Neuronal stem cell (in vitro differentiated cells): ENCODE measurements at regions not wholly inside any gene's neighbourhood (a gene's known extent, or its start where the extent isn't known, plus 50 kb on each side); places are given as distances from the start of the nearest gene placed in this dataset.

ENCODE experiments used
- DNase-seq: peaks from one replicate; pipeline ENCODE4 v3.0.0-alpha.2; 2013; ENCODE audit warnings: low spot score
- H2AFZ ChIP-seq: one replicate; pipeline ENCODE4 v1.6.1; 2013; ENCODE audit warnings: mild to moderate bottlenecking, low read length, inconsistent platforms
- H2AK5ac ChIP-seq: 2 replicates; pipeline ENCODE4 v1.6.1; 2013; ENCODE audit warnings: low read depth, mild to moderate bottlenecking, inconsistent platforms, low read length, moderate library complexity, mixed read lengths
- H2BK120ac ChIP-seq: 2 replicates; pipeline ENCODE4 v1.6.1; 2013; ENCODE audit warnings: low read depth, mild to moderate bottlenecking, inconsistent platforms, low read length, moderate library complexity, mixed read lengths
- H2BK12ac ChIP-seq: one replicate; pipeline ENCODE4 v1.6.1; 2013; ENCODE audit warnings: low read length, inconsistent platforms
- H2BK15ac ChIP-seq: 2 replicates; pipeline ENCODE4 v1.6.1; 2013; ENCODE audit warnings: mild to moderate bottlenecking, low read length, inconsistent platforms, mixed read lengths
- H2BK5ac ChIP-seq: one replicate; pipeline ENCODE4 v1.6.1; 2013; ENCODE audit warnings: inconsistent platforms, mild to moderate bottlenecking, low read length, moderate library complexity
- H3K14ac ChIP-seq: one replicate; pipeline ENCODE4 v1.6.1; 2013; ENCODE audit warnings: low read length, inconsistent platforms
- H3K18ac ChIP-seq: 2 replicates; pipeline ENCODE4 v1.6.1; 2013; ENCODE audit warnings: low read length, inconsistent platforms
- H3K23ac ChIP-seq: 2 replicates; pipeline ENCODE4 v1.6.1; 2013; ENCODE audit warnings: low read depth, mild to moderate bottlenecking, mixed read lengths, low read length, inconsistent platforms; ENCODE audit not compliant: poor library complexity
- H3K27ac ChIP-seq: replicated peaks from 3 replicates; pipeline ENCODE4 v1.5.1; 2013; ENCODE audit warnings: low read length, inconsistent platforms
- H3K27me3 ChIP-seq, 3 experiments: 2 replicates each; pipeline ENCODE4 v1.6.1; 2013; ENCODE audit warnings: low read length in 3 of 3, mild to moderate bottlenecking in 2 of 3, inconsistent platforms in 1 of 3, low read depth in 1 of 3, mixed read lengths in 1 of 3, moderate library complexity in 1 of 3; ENCODE audit not compliant: control insufficient read depth in 3 of 3, insufficient read depth in 3 of 3
- H3K36me3 ChIP-seq, 2 donors: replicated peaks in 1 of 2; 2 replicates each; pipeline ENCODE4 v1.6.1; 2013; ENCODE audit warnings: low read length in 2 of 2; ENCODE audit not compliant: control insufficient read depth in 2 of 2, insufficient read depth in 2 of 2
- H3K4ac ChIP-seq: 2 replicates; pipeline ENCODE4 v1.6.1; 2013; ENCODE audit warnings: inconsistent platforms, mild to moderate bottlenecking, low read length, moderate library complexity
- H3K4me1 ChIP-seq, 2 donors: 1 replicate in 1 of 2; 2 replicates in 1 of 2; pipeline ENCODE4 v1.6.1; 2013; ENCODE audit warnings: low read length in 2 of 2, low read depth in 1 of 2; ENCODE audit not compliant: control insufficient read depth in 2 of 2, insufficient read depth in 1 of 2
- H3K4me2 ChIP-seq: one replicate; pipeline ENCODE4 v1.6.1; 2013; ENCODE audit warnings: mild to moderate bottlenecking, low read length, inconsistent platforms; ENCODE audit not compliant: insufficient read depth, poor library complexity, severe bottlenecking
- H3K4me3 ChIP-seq, 2 donors: 2 replicates each; pipeline ENCODE4 v1.5.1; 2013; ENCODE audit warnings: low read length in 2 of 2, mild to moderate bottlenecking in 2 of 2, inconsistent platforms in 1 of 2, moderate library complexity in 1 of 2
- H3K79me1 ChIP-seq: one replicate; pipeline ENCODE4 v1.6.1; 2013; ENCODE audit warnings: low read depth, mild to moderate bottlenecking, inconsistent platforms, low read length, moderate library complexity
- H3K9ac ChIP-seq: one replicate; pipeline ENCODE4 v1.6.1; 2013; ENCODE audit warnings: mild to moderate bottlenecking, low read depth, low read length, inconsistent platforms; ENCODE audit not compliant: poor library complexity
- H3K9me3 ChIP-seq, 2 donors: replicated peaks in 1 of 2; 2 replicates each; pipeline versions ENCODE3 to v1.6.1; 2013; ENCODE audit warnings: low read length in 2 of 2, mild to moderate bottlenecking in 2 of 2, inconsistent platforms in 1 of 2, low read depth in 1 of 2, mixed read lengths in 1 of 2, moderate library complexity in 1 of 2; ENCODE audit not compliant: control insufficient read depth in 2 of 2, insufficient read depth in 1 of 2
- H4K8ac ChIP-seq: one replicate; pipeline ENCODE4 v1.6.1; 2013; ENCODE audit warnings: low read depth, mild to moderate bottlenecking, inconsistent platforms, low read length, moderate library complexity
- H4K91ac ChIP-seq: one replicate; pipeline ENCODE4 v1.6.1; 2013; ENCODE audit warnings: low read length, low read depth, mild to moderate bottlenecking, inconsistent platforms; ENCODE audit not compliant: poor library complexity
- WGBS, 2 donors: extraction: QIAGEN DNeasy Blood & Tissue Kit; methylation state at CpG; one replicate each; pipeline ENCODE4 v1.1.7; 2013; ENCODE audit warnings: missing lambda C conversion rate in 2 of 2, mixed read lengths in 1 of 2; ENCODE audit not compliant: insufficient read length in 2 of 2, insufficient replicate concordance in 1 of 2; ENCODE audit errors: extremely low coverage in 2 of 2; 5-methylcytosine and 5-hydroxymethylcytosine counted together

DNA sequence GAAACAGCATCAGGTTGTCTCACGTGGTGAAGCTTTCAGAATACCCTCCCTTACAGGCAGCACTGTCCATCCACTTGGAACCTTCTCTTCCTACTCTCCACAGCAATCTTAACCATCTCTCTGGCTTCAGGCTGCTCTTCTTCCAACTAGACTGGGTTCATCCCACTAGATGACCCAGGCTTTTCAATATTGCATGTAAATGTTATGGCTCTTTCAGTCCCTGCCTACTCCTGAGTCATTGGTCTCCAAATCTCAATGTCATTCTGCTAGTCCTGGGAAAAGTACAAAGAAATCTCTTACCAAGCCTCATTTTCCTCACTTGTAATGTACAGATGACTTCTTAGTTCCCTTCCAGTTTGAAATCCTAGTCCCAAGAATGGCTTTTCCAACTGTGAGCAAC is 109.7 kb upstream of the CTNNB1 start:
- no peak overlapping the region for H3K4me3 ChIP-seq

GRCh38 chr3:41092844-41093243 is 106.5 kb upstream of the CTNNB1 start:
- no peak overlapping the region for H2AK5ac ChIP-seq
- no peak overlapping the region for H3K9ac ChIP-seq
- no peak overlapping the region for H3K4me3 ChIP-seq
- no peak overlapping the region for H2BK120ac ChIP-seq
- peaks cover 0 to 2% of the 10 kb centered on the region in 2 donors for H3K4me1 ChIP-seq
- no peak overlapping the region for H3K18ac ChIP-seq
- no peak overlapping the region for H4K91ac ChIP-seq
- H3K79me1 ChIP-seq, result no peaks in the 10 kb centered on the region
- H2BK15ac ChIP-seq, result no peak overlapping the region
- H3K23ac ChIP-seq, result no peak overlapping the region
- no peak overlapping the region for H2BK12ac ChIP-seq
- H3K14ac ChIP-seq, result no peak overlapping the region
- no peak overlapping the region for H4K8ac ChIP-seq
- no peak overlapping the region for H3K27ac ChIP-seq
- no peak overlapping the region for H3K4me2 ChIP-seq
- H2BK5ac ChIP-seq, result no peak overlapping the region
- H3K27me3 ChIP-seq, result no peaks in the 10 kb centered on the region
- H2AFZ ChIP-seq, result no peak overlapping the region
- H3K4ac ChIP-seq, result no peak overlapping the region
- no peaks in the 10 kb centered on the region for H3K36me3 ChIP-seq
- no peaks in the 10 kb centered on the region for H3K9me3 ChIP-seq
- WGBS, 2 donors, result no CpG with 5 or more reads among the region's 4 CpGs
- DNase-seq, result no peak

More for the DNA sequence above, 109.7 kb upstream of the CTNNB1 start:
- Histone ChIP-seq H3K14ac (no peak overlapping the region), H2AFZ (no peak overlapping the region), H2BK120ac (no peak overlapping the region), H3K4ac (no peak overlapping the region), H3K9me3 (no peaks in the 10 kb centered on the region), H2AK5ac (no peak overlapping the region), H2BK5ac (no peak overlapping the region), H3K27ac (no peak overlapping the region), H3K79me1 (no peaks in the 10 kb centered on the region), H3K36me3 (no peaks in the 10 kb centered on the region), H2BK12ac (no peak overlapping the region), H2BK15ac (no peak overlapping the region), H3K18ac (no peak overlapping the region), H3K4me1 (no peaks in the 10 kb centered on the region), H3K23ac (no peak overlapping the region), H3K4me2 (no peak overlapping the region), H4K8ac (no peak overlapping the region), H3K9ac (no peak overlapping the region), H4K91ac (no peak overlapping the region), H3K27me3 (no peaks in the 10 kb centered on the region)
- WGBS, 2 donors, result no CpG with 5 or more reads among the region's 1 CpG
- DNase-seq, result no peak

GRCh38 chr3:41093476-41093875 is 105.8 kb upstream of the CTNNB1 start:
- Histone ChIP-seq H2BK12ac (no peak overlapping the region), H3K36me3 (no peaks in the 10 kb centered on the region), H3K9ac (no peak overlapping the region), H3K4me1 (peaks cover 0 to 2% of the 10 kb centered on the region in 2 donors), H3K4me3 (no peak overlapping the region), H3K23ac (no peak overlapping the region), H2BK5ac (no peak overlapping the region), H3K79me1 (no peaks in the 10 kb centered on the region), H3K27me3 (no peaks in the 10 kb centered on the region), H4K91ac (no peak overlapping the region), H3K9me3 (no peaks in the 10 kb centered on the region), H2BK15ac (no peak overlapping the region), H4K8ac (no peak overlapping the region), H2AFZ (no peak overlapping the region), H3K27ac (no peak overlapping the region), H2BK120ac (no peak overlapping the region), H3K4me2 (no peak overlapping the region), H3K18ac (no peak overlapping the region), H2AK5ac (no peak overlapping the region), H3K4ac (no peak overlapping the region), H3K14ac (no peak overlapping the region)
- no peak for DNase-seq
- WGBS, 2 donors, result no CpG with 5 or more reads among the region's 3 CpGs

DNA sequence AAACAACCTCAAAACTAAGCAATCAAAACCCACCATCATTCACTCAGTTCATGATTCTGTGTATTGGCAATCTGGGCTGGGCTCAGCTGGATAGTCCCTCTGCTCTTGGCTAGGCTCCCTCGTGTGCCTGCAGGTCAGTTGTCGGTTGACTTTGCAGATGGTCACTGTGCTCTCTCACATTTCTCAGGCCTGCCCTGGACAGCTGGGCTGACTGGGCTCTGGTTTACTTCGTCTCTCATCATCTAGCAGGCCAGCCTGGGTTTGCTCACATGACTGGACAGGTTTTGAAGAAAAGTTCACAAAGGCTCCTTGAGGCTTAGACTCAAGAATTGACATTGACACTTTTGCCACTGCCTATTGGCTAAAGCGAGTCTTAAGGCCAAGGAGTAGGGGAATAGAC is 105.0 kb upstream of the CTNNB1 start:
- no peaks in the 10 kb centered on the region for H3K27me3 ChIP-seq
- no peak overlapping the region for H2AFZ ChIP-seq
- H3K4me1 ChIP-seq, result peaks cover 0 to 2% of the 10 kb centered on the region in 2 donors
- no CpG with 5 or more reads among the region's 4 CpGs for WGBS, 2 donors
- no peak overlapping the region for H3K9ac ChIP-seq
- no peak overlapping the region for H2BK5ac ChIP-seq
- H3K9me3 ChIP-seq, result no peaks in the 10 kb centered on the region
- H3K23ac ChIP-seq, result no peak overlapping the region
- no peak overlapping the region for H3K4ac ChIP-seq
- H2BK120ac ChIP-seq, result no peak overlapping the region
- H3K14ac ChIP-seq, result no peak overlapping the region
- no peaks in the 10 kb centered on the region for H3K79me1 ChIP-seq
- H3K18ac ChIP-seq, result no peak overlapping the region
- no peaks in the 10 kb centered on the region for H3K36me3 ChIP-seq
- no peak overlapping the region for H3K4me2 ChIP-seq
- no peak overlapping the region for H2BK15ac ChIP-seq
- H2BK12ac ChIP-seq, result no peak overlapping the region
- H4K8ac ChIP-seq, result no peak overlapping the region
- H3K4me3 ChIP-seq, result no peak overlapping the region
- H2AK5ac ChIP-seq, result no peak overlapping the region
- no peak overlapping the region for H3K27ac ChIP-seq
- no peak overlapping the region for H4K91ac ChIP-seq
- DNase-seq, result no peak
